Stimulated activated CD8-positive, alpha-beta memory T cell treated with anti-CD3 and anti-CD28 coated beads, Interleukin-4, amount 100 ng/mL, for 4 hours (primary cell): ENCODE measurements at regions not wholly inside any gene's neighbourhood (a gene's known extent, or its start where the extent isn't known, plus 50 kb on each side); places are given as distances from the start of the nearest gene placed in this dataset.
"Not testable (repeated sequence)": the region's sequence is repeated elsewhere in the genome, so short reads cannot be mapped to it uniquely, and the experiment has no call there.

Source experiments
- DNase-seq, 2 donors: peaks; one replicate each; pipeline ENCODE4 v3.0.0-alpha.2; 2020; ENCODE audit warnings: low read depth in 2 of 2, low spot score in 1 of 2

- DNase-seq: no peak
Observed at GRCh38 chr9:100794738-100795269, 216.9 kb downstream of the CAVIN4 start.

DNA sequence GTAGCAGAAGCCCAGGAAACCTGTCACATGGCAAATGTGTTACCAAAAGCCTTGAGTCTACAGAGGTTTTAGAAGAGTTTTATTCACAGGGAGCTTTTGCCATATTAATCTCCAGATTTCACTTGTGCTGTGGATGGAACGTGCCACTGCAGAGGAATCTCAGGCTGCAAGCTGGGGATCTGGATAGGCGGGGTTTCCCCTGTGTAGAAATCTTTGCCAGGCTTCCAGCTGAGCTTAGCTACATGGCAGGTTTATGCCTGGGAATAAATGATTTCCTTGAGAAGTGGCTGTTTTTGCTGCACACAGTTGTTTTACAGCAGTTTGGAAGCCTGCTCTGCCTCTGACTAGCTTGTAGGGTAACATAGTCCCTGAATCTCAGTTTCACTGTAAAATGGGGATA lies 224.6 kb upstream of the PLPPR1 start:
- no peak for DNase-seq

- DNase-seq: no peak
Observed at GRCh38 chr9:100811643-100812042, 216.9 kb upstream of the PLPPR1 start.

- no peak for DNase-seq
Observed at GRCh38 chr9:100813871-100814270, 214.7 kb upstream of the PLPPR1 start.

- DNase-seq: no peak
Observed at GRCh38 chr9:100819980-100820379, 208.5 kb upstream of the PLPPR1 start.

GRCh38 chr9:100833035-100833434 lies 195.5 kb upstream of the PLPPR1 start:
- not testable (repeated sequence) for DNase-seq

DNA sequence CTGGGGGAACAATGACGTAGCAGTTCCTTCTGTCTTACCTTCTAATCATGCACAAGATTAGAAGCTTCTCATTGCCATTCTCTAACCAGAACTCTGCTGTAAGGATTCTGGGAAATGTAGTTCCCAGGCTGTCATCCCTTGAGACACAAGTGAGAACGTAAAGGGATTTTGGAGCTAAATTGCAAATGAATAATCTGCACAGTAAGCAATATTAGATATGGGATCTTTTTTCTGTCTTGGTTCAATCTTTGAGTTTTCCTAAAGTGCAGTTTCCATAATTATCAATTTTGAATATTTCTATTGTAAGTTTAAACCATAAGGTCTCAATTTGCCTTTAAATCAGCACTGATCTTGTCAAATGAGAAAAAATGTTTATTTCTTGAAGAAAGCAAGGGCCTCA lies 189.7 kb upstream of the PLPPR1 start:
- no peak for DNase-seq

DNA sequence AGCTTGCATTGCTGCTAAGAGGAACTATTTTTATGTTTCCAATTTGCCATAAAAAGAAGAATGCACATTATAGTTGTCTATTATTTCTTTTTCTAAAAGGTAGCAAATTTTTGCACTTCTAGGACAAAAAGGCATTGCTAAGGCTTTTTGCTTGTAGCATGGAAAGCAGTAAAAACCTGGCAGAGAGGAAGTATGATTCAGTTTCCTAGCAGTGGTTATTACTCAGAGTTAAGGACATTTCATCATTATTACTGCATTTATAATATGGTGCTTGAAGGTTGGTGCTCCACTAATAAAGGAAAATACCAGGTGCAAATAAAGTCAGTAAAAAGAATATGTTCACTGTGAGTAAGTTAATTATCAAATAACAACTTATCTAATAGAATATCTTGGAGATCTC lies 179.8 kb upstream of the PLPPR1 start:
- DNase-seq: no peak

DNA sequence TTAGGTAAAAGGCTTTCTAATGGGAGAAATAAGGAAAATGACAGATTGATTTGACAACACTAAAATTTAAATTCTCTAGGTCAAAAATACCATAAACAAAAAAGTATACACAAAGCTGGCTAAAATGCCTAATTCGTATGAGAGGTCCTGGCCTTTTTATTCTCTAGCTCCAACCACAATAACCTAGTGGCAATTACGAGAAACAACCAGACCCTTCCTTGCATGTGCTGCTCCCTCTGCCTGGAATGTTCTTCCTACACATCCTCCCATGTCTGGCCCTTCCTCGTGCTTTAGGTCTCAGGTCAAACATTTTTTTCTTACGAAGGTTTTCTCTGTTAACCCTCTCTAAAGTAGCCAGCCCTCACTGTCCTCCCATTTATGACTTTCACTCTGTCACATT lies 176.4 kb upstream of the PLPPR1 start:
- DNase-seq: no peak

DNA sequence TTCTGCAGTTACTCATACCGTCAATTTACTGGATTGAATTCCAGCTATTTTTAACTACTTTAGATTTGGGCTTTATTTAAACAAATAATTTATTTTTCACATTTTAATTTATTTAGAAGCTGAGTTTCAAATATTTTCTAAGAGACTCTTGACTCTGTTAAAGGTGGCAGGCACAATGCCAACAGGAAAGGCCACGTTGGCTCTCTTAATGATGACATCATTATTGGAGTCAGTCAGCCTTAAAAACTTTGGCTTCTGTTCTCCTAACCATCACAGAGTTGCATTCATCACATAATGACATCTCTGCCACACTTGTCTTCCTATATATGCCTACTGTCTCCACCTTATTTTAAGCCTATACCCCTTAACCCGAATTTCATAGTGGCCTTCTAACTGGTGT lies 172.3 kb upstream of the PLPPR1 start:
- DNase-seq: no peak

- no peak for DNase-seq
Observed at GRCh38 chr9:100865111-100865510, 163.4 kb upstream of the PLPPR1 start.

GRCh38 chr9:100865648-100866047 lies 162.9 kb upstream of the PLPPR1 start:
- DNase-seq: no peak

GRCh38 chr9:100869326-100869725 lies 159.2 kb upstream of the PLPPR1 start:
- no peak for DNase-seq

- no peak for DNase-seq
Observed at GRCh38 chr9:100879884-100880283, 148.6 kb upstream of the PLPPR1 start.

DNA sequence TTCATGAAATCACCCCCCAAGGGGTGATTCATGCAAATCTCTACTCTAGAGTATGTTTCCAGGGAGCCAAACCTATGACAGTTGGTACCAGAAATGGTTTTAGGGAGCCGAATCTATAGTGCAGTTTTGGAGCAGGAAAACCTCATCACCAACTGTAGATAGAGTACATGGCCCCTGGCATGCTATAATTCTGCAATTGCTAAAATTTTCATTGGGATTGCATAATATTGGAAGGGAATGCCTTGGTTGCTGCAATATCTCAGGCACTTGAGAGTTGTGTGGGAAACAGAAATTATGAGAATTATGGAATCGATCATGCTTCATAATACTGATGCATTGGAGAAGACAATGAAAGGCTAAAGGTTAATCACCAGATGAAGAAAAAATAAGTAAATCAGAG lies 148.2 kb upstream of the PLPPR1 start:
- DNase-seq: no peak

- no peak for DNase-seq
Observed at GRCh38 chr9:100884518-100884917, 144.0 kb upstream of the PLPPR1 start.

DNA sequence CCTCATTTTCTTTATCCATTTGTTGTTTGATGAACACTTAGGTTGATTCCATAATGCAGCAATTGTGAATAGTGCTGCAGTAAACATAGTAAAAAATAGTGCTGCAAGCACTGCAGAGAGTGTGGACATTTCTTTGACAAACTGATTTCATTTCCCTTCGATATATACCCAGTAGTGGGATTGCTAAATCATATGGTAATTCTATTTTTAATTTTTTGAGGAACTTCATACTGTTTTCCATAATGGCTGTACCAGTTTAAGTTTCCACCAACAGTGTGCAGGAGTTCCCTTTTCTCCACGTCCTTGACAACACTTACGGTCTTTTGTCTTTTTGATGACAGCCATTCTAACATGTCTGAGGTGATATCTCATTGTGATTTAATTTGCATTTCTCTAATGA lies 138.2 kb upstream of the PLPPR1 start:
- DNase-seq: no peak

GRCh38 chr9:100911273-100911672 lies 117.3 kb upstream of the PLPPR1 start:
- DNase-seq: no peak

- no peak for DNase-seq
Observed at GRCh38 chr9:100913257-100913656, 115.3 kb upstream of the PLPPR1 start.

GRCh38 chr9:100914266-100914665 lies 114.3 kb upstream of the PLPPR1 start:
- DNase-seq: no peak

DNA sequence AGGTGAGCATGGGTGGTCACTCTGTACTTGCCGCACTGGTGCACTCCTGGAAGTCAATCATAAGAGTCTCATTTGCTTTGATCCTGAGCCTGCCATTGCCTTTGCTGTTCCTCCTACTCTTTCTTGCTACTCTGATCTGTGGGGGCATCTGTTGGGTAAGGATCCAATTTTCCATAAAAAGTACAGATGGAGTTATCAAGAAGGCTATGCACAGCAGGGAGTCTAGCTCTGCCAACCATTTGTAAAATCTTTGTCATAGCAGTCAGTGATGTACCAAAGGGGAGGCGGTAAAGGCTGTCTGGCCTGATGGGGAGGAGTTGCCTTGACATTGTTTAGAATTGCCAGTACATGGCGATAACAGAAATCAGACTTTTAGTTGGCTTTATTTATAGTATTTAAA lies 109.0 kb upstream of the PLPPR1 start:
- no peak for DNase-seq

- no peak for DNase-seq
Observed at GRCh38 chr9:100926366-100926765, 102.2 kb upstream of the PLPPR1 start.

DNA sequence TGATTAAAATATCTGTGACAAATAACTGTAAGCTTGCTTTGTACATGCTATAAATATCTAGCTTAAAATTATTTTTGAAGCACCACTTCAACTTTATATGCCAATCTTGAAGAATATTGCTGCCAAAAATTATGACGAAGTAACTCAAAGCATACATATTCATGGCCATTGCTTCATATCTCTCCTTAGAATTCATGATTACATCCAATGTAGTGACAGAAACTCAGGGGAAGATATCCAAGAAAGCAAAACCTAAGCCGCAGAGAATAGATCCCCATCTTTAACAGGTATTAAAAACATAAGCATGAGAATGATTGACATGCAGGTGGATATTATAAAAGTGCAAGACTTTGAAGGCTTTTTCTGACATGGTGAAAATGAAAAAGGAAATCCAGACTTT lies 100.8 kb upstream of the PLPPR1 start:
- no peak for DNase-seq

DNA sequence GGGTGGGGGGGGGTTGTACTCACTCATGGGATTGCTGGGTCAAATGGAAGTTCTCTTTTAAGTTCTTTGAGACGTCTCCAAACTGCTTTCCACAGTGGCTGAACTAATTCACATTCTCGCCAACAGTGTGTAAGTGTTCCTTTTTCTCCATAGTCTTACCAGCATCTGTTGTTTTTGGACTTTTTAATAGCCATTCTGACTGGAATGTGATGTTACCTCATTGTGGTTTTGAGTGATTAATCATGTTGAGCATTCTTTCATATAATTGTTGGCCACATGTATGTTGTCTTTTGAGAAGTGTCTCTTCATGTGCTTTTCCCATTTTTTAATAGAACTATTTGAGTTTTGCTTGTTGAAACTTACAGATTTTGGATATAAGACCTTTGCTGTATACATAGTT lies 94.9 kb upstream of the PLPPR1 start:
- DNase-seq: no peak
